GM12878 (cell line): ENCODE measurements at regions not wholly inside any gene's neighbourhood (a gene's known extent, or its start where the extent isn't known, plus 50 kb on each side); places are given as distances from the start of the nearest gene placed in this dataset.

Experiments used
- ATAC-seq: fragments of 200-7000 bp; cut with Tn5 transposase; 3 replicates; pipeline ENCODE4 v1.9.1; 2020; ENCODE audit warnings: mild to moderate bottlenecking, moderate library complexity
- BruUV-seq: library from RNA; stranded (reverse); fragments of 400-500 nt; replicated peaks from 2 replicates; lab custom pipeline; 2021; lab: Mats Ljungman, UMichigan
- CTCF ChIA-PET: fragments of 300-600 bp; sonication (Branson Sonifier 250); formaldehyde crosslinking; extraction: SDS; loops from one replicate; lab custom pipeline; 2021; ENCODE audit warnings: inconsistent platforms; lab: Yijun Ruan, JAX
- POLR2A ChIA-PET: fragments of 350-600 bp; formaldehyde crosslinking; extraction: SDS; loops from one replicate; lab custom pipeline; 2021; ENCODE audit warnings: inconsistent platforms; lab: Charles Lee
- RAD21 ChIA-PET: fragments of 300-600 bp; sonication (Branson Sonifier 250); formaldehyde crosslinking; loops from one replicate; lab custom pipeline; 2023; ENCODE audit warnings: antibody characterized with exemption; ENCODE audit not compliant: unreplicated experiment; lab: Charles Lee
- SMC1A ChIA-PET: fragments of 300-600 bp; sonication (Branson Sonifier 250); formaldehyde crosslinking; loops from one replicate; lab custom pipeline; 2023; ENCODE audit not compliant: unreplicated experiment, uncharacterized antibody; lab: Charles Lee
- DNase-seq: peaks from one replicate; pipeline ENCODE4 v3.0.0-alpha.2; 2011; ENCODE audit warnings: low read depth, low spot score
- FAIRE-seq: peaks from 3 replicates; lab custom pipeline; 2011; peaks lifted over from hg19 to GRCh38; lab: Jason Lieb, UNC
- H2AFZ ChIP-seq: 2 replicates; pipeline ENCODE4 v1.6.0; 2011; ENCODE audit warnings: low read depth, low read length, control low read depth; ENCODE audit not compliant: control insufficient read depth
- H3K27ac ChIP-seq: 2 replicates; pipeline ENCODE4 v1.5.1; 2011; ENCODE audit warnings: control low read depth; ENCODE audit not compliant: control insufficient read depth, insufficient read depth
- H3K27me3 ChIP-seq, 2 experiments: replicated peaks in 1 of 2; 2 replicates each; pipeline versions ENCODE4 v1.6.0 to v1.6.1; 2011; ENCODE audit warnings: low read length in 1 of 2; ENCODE audit not compliant: control insufficient read depth in 2 of 2, insufficient read depth in 2 of 2
- H3K36me3 ChIP-seq, 2 experiments: 2 replicates each; pipeline ENCODE4 v1.5.1; 2011; ENCODE audit warnings: low read length in 1 of 2; ENCODE audit not compliant: control insufficient read depth in 2 of 2, insufficient read depth in 2 of 2
- H3K4me1 ChIP-seq: 2 replicates; pipeline ENCODE4 v1.6.1; 2011; ENCODE audit warnings: mild to moderate bottlenecking, low read length, moderate library complexity, mixed read lengths; ENCODE audit not compliant: control insufficient read depth, insufficient read depth
- H3K4me2 ChIP-seq: 2 replicates; pipeline ENCODE4 v1.6.0; 2011; ENCODE audit warnings: control low read depth; ENCODE audit not compliant: control insufficient read depth, insufficient read depth
- H3K4me3 ChIP-seq: fragments of 200-600 bp; sonication (generic); 2 replicates; pipeline ENCODE4 v1.5.1; 2016
- H3K79me2 ChIP-seq: 2 replicates; pipeline ENCODE4 v1.6.0; 2011; ENCODE audit warnings: low read length; ENCODE audit not compliant: control insufficient read depth, insufficient read depth
- H3K9ac ChIP-seq: 2 replicates; pipeline ENCODE4 v1.8.0; 2011; ENCODE audit warnings: low read length, control low read depth, mixed read lengths; ENCODE audit not compliant: control insufficient read depth, insufficient read depth
- H3K9me3 ChIP-seq: replicated peaks from 3 replicates; pipeline ENCODE4 v1.5.1; 2011; ENCODE audit warnings: mild to moderate bottlenecking, low read length; ENCODE audit not compliant: control insufficient read depth, insufficient read depth
- H4K20me1 ChIP-seq: 2 replicates; pipeline ENCODE4 v1.6.0; 2011; ENCODE audit not compliant: control insufficient read depth, insufficient read depth
- ASH2L ChIP-seq: fragments of 300-600, 200-600 bp; sonication (generic); IDR thresholded peaks from 2 replicates; pipeline ENCODE4 v1.6.1; 2017; ENCODE audit warnings: low read depth, mild to moderate bottlenecking, borderline replicate concordance
- CBX5 ChIP-seq: sonication (generic); IDR thresholded peaks from 2 replicates; pipeline ENCODE4 v1.6.1; 2016; ENCODE audit warnings: low read depth, moderate library complexity, mild to moderate bottlenecking, inconsistent platforms
- CEBPB ChIP-seq, 2 experiments: fragments of 150-350 bp in 1 of 2; IDR thresholded peaks; 2 replicates each; pipeline ENCODE4 v1.6.1; 2012 to 2014; ENCODE audit warnings: low read depth in 2 of 2, low read length in 2 of 2, borderline replicate concordance in 1 of 2, inconsistent platforms in 1 of 2
- EGR1 ChIP-seq, 2 experiments: IDR thresholded peaks; 1 replicate in 1 of 2; 2 replicates in 1 of 2; pipeline ENCODE4 v1.6.1; 2011 to 2012; ENCODE audit warnings: low read depth in 2 of 2, low read length in 2 of 2, borderline replicate concordance in 1 of 2, mild to moderate bottlenecking in 1 of 2, moderate library complexity in 1 of 2
- GATAD2B ChIP-seq: fragments of 450-650 bp; conservative IDR thresholded peaks from 2 replicates; pipeline ENCODE4 v1.6.1; 2017; ENCODE audit warnings: low read depth, mild to moderate bottlenecking, moderate library complexity
- HCFC1 ChIP-seq: fragments of 150-350 bp; IDR thresholded peaks from 2 replicates; pipeline ENCODE4 v1.6.1; 2014; ENCODE audit warnings: low read length
- IKZF1 ChIP-seq: fragments of 450-650 bp; conservative IDR thresholded peaks from 2 replicates; pipeline ENCODE4 v1.6.1; 2017; ENCODE audit warnings: antibody characterized with exemption, mild to moderate bottlenecking
- IRF4 ChIP-seq: IDR thresholded peaks from 2 replicates; pipeline ENCODE4 v1.6.1; 2011; ENCODE audit warnings: low read depth, low read length
- NFIC ChIP-seq: IDR thresholded peaks from 2 replicates; pipeline ENCODE4 v1.6.1; 2012; ENCODE audit warnings: low read depth, mild to moderate bottlenecking, inconsistent platforms, low read length, moderate library complexity
- NFYB ChIP-seq: IDR thresholded peaks from 2 replicates; pipeline ENCODE4 v1.6.1; 2011; ENCODE audit warnings: low read depth, mild to moderate bottlenecking, low read length, improper control_type of control experiment, moderate library complexity; ENCODE audit not compliant: insufficient read depth
- PAX5 ChIP-seq: IDR thresholded peaks from 2 replicates; pipeline ENCODE4 v1.6.1; 2011; ENCODE audit warnings: low read depth, low read length, borderline replicate concordance
- POLR2AphosphoS2 ChIP-seq: IDR thresholded peaks from 2 replicates; pipeline ENCODE4 v1.6.1; 2011; ENCODE audit warnings: low read depth, mild to moderate bottlenecking, low read length, improper control_type of control experiment, moderate library complexity
- POLR2AphosphoS5 ChIP-seq: IDR thresholded peaks from 2 replicates; pipeline ENCODE4 v1.6.1; 2011; ENCODE audit warnings: mild to moderate bottlenecking, low read length, inconsistent platforms
- RCOR1 ChIP-seq: conservative IDR thresholded peaks from 2 replicates; pipeline ENCODE4 v1.6.1; 2012; ENCODE audit warnings: low read depth, low read length, improper control_type of control experiment
- SUZ12 ChIP-seq: fragments of 200-600 bp; sonication (generic); IDR thresholded peaks from one replicate; pipeline ENCODE4 v1.6.1; 2018; ENCODE audit warnings: antibody characterized with exemption, mild to moderate bottlenecking; ENCODE audit not compliant: unreplicated experiment
- TBL1XR1 ChIP-seq: IDR thresholded peaks from 2 replicates; pipeline ENCODE4 v1.6.1; 2012; ENCODE audit warnings: low read depth, low read length, improper control_type of control experiment
- YY1 ChIP-seq: IDR thresholded peaks from 2 replicates; pipeline ENCODE4 v1.6.1; 2011; ENCODE audit warnings: low read depth, mild to moderate bottlenecking, low read length
- ZNF274 ChIP-seq: IDR thresholded peaks from one replicate; pipeline ENCODE4 v1.8.0; 2011; ENCODE audit not compliant: insufficient read length, insufficient read depth
- ZNF622 ChIP-seq: fragments of 450-650 bp; IDR thresholded peaks from 2 replicates; pipeline ENCODE4 v1.6.1; 2017; ENCODE audit warnings: mild to moderate bottlenecking, inconsistent platforms
- ZSCAN29 ChIP-seq: fragments of 450-650 bp; IDR thresholded peaks from 2 replicates; pipeline ENCODE4 v1.6.1; 2017; ENCODE audit warnings: mild to moderate bottlenecking, moderate library complexity
- WGBS: methylation state at CpG from one replicate; pipeline ENCODE4 v1.1.6; 2016; ENCODE audit warnings: low lambda C conversion rate; ENCODE audit not compliant: insufficient replicate concordance, insufficient coverage; ENCODE audit errors: missing lambda C conversion rate; 5-methylcytosine and 5-hydroxymethylcytosine counted together
- in situ Hi-C: fragments of 300-500 bp; cut with MboI; formaldehyde crosslinking; loops from 9 replicates; pipeline ENCODE4 v1.14.3; 2018; ENCODE audit warnings: mixed read lengths
- intact Hi-C: fragments of 100-400 bp; cut with micrococcal nuclease; formaldehyde crosslinking; loops from one replicate; pipeline ENCODE4 v1.14.2; 2022; ENCODE audit not compliant: unreplicated experiment
- TF ChIP-seq, protein P1 (sequence below): fragments of 450-650 bp; IDR thresholded peaks from 2 replicates; pipeline ENCODE4 v1.6.1; 2018; ENCODE audit warnings: mild to moderate bottlenecking, low read depth, moderate library complexity; ENCODE audit not compliant: partially characterized antibody

DNA sequence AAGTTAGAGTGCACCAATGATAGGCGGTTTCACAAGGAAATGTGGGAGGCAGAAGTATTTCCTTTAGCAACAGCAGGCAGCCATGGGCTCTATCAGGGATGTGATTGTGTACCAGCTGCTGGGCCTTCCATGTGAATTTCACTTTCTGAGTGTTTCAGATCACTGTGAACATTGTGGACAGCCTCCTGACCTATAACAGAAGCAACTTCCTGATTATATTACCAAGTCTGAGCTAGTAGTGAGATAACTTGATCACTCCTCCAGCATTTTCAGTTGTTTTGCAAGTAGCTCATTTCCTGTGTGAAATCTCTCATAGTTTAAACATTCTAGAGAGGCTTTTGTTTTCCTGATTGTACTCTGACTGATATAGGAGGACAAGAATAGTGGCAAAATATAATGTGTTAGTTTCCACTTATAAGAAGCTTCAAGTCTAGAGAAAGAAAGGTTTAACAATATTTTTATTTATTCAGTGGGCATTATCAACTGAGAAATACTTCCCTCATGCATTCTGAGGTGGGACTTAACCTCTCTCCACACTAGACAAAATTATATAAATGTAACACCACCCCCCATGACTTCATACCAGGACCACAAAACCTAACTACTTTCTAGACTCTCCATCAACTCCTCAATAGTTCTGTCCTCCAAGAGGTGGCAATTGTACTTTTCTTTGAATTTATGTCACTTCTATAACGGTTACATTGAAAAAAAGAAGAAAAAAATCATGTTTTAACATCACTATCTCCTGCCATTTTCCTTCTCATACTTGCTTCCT is 184.2 kb upstream of the LUZP2 start (continued):
- TF ChIP-seq, protein P1, sequence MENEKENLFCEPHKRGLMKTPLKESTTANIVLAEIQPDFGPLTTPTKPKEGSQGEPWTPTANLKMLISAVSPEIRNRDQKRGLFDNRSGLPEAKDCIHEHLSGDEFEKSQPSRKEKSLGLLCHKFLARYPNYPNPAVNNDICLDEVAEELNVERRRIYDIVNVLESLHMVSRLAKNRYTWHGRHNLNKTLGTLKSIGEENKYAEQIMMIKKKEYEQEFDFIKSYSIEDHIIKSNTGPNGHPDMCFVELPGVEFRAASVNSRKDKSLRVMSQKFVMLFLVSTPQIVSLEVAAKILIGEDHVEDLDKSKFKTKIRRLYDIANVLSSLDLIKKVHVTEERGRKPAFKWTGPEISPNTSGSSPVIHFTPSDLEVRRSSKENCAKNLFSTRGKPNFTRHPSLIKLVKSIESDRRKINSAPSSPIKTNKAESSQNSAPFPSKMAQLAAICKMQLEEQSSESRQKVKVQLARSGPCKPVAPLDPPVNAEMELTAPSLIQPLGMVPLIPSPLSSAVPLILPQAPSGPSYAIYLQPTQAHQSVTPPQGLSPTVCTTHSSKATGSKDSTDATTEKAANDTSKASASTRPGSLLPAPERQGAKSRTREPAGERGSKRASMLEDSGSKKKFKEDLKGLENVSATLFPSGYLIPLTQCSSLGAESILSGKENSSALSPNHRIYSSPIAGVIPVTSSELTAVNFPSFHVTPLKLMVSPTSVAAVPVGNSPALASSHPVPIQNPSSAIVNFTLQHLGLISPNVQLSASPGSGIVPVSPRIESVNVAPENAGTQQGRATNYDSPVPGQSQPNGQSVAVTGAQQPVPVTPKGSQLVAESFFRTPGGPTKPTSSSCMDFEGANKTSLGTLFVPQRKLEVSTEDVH = no peak
- TF ChIP-seq GATAD2B = no peak
- TF ChIP-seq, all 136 proteins: peak for 0

- in situ Hi-C loops (no loop called here), intact Hi-C loops (no loop called here)
- SMC1A ChIA-PET = no interaction called here
- H3K27ac ChIP-seq = no peak overlapping the region
- POLR2A ChIA-PET = no interaction called here
- RAD21 ChIA-PET = no interaction called here
- no peak overlapping the region for H3K4me3 ChIP-seq
- 53% methylated on average over 2 of the region's 2 CpGs for WGBS
- FAIRE-seq (no peak), DNase-seq (no peak), ATAC-seq (no peak)
- BruUV-seq = no TSS peak
- H3K9me3 ChIP-seq = no peaks in the 10 kb centered on the region
- no peak overlapping the region for H3K9ac ChIP-seq
- H3K36me3 ChIP-seq = no peaks in the 10 kb centered on the region
- H4K20me1 ChIP-seq = no peaks in the 10 kb centered on the region
- no peak overlapping the region for H2AFZ ChIP-seq
- H3K4me1 ChIP-seq = no peaks in the 10 kb centered on the region
- TF ChIP-seq TBL1XR1 (no peak), EGR1 (IDR thresholded peaks at IDR 0.05; ENCODE audit: borderline replicate concordance in 1 of 2, low read depth in 2 of 2, low read length in 2 of 2) (no peak), HCFC1 (no peak), RCOR1 (no peak), POLR2AphosphoS2 (no peak), NFYB (no peak), ZNF622 (no peak), CEBPB (IDR thresholded peaks at IDR 0.05; ENCODE audit: borderline replicate concordance in 1 of 2, low read depth in 2 of 2, low read length in 2 of 2) (no peak), ZSCAN29 (no peak), PAX5 (no peak), YY1 (no peak), ZNF274 (no peak), GATAD2B (no peak), ASH2L (no peak), IKZF1 (no peak), IRF4 (no peak), SUZ12 (no peak), NFIC (no peak), CBX5 (no peak), POLR2AphosphoS5 (no peak)
- H3K27me3 ChIP-seq = no peaks in the 10 kb centered on the region
- CTCF ChIA-PET = interaction anchor here (1.3 kb wide), 1 partner anchor 8 kb away, joined by 4 read pairs; no protein-coding TSS in a partner anchor
- H3K79me2 ChIP-seq = no peaks in the 10 kb centered on the region
- no peak overlapping the region for H3K4me2 ChIP-seq
Observed at GRCh38 chr11:24321229-24321628, 175.6 kb upstream of the LUZP2 start.
